ENCODE measurements at regions not wholly inside any gene's neighbourhood (a gene's known extent, or its start where the extent isn't known, plus 50 kb on each side); places are given as distances from the start of the nearest gene placed in this dataset.

- Histone ChIP-seq H3K27me3 (ENCODE audit: control insufficient read depth, insufficient read depth, low read length) (no peaks in the 10 kb centered on the region; the same call in 1 of the 2 replicates), H3K27ac (ENCODE audit: low read length) (no peak overlapping the region), H3K36me3 (ENCODE audit: control insufficient read depth, insufficient read depth, low read length) (no peaks in the 10 kb centered on the region), H3K4me3 (ENCODE audit: low read depth in 2 of 2, low read length in 2 of 2) (no peak overlapping the region), H3K9me3 (ENCODE audit: control insufficient read depth, insufficient read depth, low read depth, low read length) (no peaks in the 10 kb centered on the region), H3K4me1 (ENCODE audit: control insufficient read depth, insufficient read depth, low read length) (no peaks in the 10 kb centered on the region)
- ChIA-PET POLR2A (no interaction called here), CTCF (no interaction called here)
- DNase-seq (ENCODE audit: low read depth, low spot score) (no peak), ATAC-seq (no peak)
- BruUV-seq (replicated peaks): no TSS peak
- TF ChIP-seq SIN3A (IDR thresholded peaks at IDR 0.05; ENCODE audit: borderline replicate concordance, insufficient read depth, low read depth, low read length) (no peak), POLR2AphosphoS5 (IDR thresholded peaks at IDR 0.05; ENCODE audit: low read depth, low read length) (no peak), TCF7L2 (IDR thresholded peaks at IDR 0.05; ENCODE audit: low read depth, low read length) (no peak)
- TF ChIP-seq, protein P1, sequence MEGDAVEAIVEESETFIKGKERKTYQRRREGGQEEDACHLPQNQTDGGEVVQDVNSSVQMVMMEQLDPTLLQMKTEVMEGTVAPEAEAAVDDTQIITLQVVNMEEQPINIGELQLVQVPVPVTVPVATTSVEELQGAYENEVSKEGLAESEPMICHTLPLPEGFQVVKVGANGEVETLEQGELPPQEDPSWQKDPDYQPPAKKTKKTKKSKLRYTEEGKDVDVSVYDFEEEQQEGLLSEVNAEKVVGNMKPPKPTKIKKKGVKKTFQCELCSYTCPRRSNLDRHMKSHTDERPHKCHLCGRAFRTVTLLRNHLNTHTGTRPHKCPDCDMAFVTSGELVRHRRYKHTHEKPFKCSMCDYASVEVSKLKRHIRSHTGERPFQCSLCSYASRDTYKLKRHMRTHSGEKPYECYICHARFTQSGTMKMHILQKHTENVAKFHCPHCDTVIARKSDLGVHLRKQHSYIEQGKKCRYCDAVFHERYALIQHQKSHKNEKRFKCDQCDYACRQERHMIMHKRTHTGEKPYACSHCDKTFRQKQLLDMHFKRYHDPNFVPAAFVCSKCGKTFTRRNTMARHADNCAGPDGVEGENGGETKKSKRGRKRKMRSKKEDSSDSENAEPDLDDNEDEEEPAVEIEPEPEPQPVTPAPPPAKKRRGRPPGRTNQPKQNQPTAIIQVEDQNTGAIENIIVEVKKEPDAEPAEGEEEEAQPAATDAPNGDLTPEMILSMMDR (IDR thresholded peaks at IDR 0.05): no peak
- TF ChIP-seq, protein P2, sequence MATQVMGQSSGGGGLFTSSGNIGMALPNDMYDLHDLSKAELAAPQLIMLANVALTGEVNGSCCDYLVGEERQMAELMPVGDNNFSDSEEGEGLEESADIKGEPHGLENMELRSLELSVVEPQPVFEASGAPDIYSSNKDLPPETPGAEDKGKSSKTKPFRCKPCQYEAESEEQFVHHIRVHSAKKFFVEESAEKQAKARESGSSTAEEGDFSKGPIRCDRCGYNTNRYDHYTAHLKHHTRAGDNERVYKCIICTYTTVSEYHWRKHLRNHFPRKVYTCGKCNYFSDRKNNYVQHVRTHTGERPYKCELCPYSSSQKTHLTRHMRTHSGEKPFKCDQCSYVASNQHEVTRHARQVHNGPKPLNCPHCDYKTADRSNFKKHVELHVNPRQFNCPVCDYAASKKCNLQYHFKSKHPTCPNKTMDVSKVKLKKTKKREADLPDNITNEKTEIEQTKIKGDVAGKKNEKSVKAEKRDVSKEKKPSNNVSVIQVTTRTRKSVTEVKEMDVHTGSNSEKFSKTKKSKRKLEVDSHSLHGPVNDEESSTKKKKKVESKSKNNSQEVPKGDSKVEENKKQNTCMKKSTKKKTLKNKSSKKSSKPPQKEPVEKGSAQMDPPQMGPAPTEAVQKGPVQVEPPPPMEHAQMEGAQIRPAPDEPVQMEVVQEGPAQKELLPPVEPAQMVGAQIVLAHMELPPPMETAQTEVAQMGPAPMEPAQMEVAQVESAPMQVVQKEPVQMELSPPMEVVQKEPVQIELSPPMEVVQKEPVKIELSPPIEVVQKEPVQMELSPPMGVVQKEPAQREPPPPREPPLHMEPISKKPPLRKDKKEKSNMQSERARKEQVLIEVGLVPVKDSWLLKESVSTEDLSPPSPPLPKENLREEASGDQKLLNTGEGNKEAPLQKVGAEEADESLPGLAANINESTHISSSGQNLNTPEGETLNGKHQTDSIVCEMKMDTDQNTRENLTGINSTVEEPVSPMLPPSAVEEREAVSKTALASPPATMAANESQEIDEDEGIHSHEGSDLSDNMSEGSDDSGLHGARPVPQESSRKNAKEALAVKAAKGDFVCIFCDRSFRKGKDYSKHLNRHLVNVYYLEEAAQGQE (IDR thresholded peaks at IDR 0.05; ENCODE audit: insufficient read depth in 1 of 2, low read depth in 2 of 2, low read length in 1 of 2): no peak
- intact Hi-C loops (cut with micrococcal nuclease; ENCODE audit: unreplicated experiment) (no loop called here), in situ Hi-C loops (cut with HindIII; ENCODE audit: low pct_unique_long_range_greater_than_20kb, low sequenced_read_pairs) (no loop called here)
Observed at GRCh38 chr5:3157214-3157613, 405.7 kb upstream of the IRX2 start.

GRCh38 chr5:3155717-3156116 is 404.2 kb upstream of the IRX2 start:
- no peaks in the 10 kb centered on the region; the same call in 1 of the 2 replicates for H3K27me3 ChIP-seq (ENCODE audit: control insufficient read depth, insufficient read depth, low read length)
- CTCF ChIA-PET: no interaction called here

DNA sequence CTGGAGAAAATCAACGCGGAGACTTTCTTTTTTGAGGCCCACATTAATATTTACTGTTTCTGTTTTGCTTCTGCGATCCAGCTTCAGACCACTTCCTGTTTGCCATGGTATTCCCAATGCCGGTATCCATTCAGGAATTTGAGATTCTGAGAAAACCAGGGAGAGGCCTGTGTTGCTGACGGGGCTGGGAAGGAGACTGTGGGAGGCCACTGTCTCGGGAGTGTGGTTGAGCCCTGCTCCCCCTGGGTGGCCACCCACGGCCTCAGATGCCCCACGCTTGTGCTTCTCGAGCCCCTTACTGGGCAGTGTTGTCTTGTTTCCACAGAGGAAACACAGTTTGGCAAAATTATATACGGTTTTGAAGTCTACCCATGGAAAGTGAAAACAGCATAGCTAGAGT is 403.6 kb upstream of the IRX2 start:
- Histone ChIP-seq H3K4me3 (ENCODE audit: low read depth in 2 of 2, low read length in 2 of 2) (no peak overlapping the region), H3K36me3 (ENCODE audit: control insufficient read depth, insufficient read depth, low read length) (no peaks in the 10 kb centered on the region), H3K27ac (ENCODE audit: low read length) (no peak overlapping the region), H3K27me3 (ENCODE audit: control insufficient read depth, insufficient read depth, low read length) (no peaks in the 10 kb centered on the region; the same call in 1 of the 2 replicates), H3K9me3 (ENCODE audit: control insufficient read depth, insufficient read depth, low read depth, low read length) (no peaks in the 10 kb centered on the region), H3K4me1 (ENCODE audit: control insufficient read depth, insufficient read depth, low read length) (no peaks in the 10 kb centered on the region)
- POLR2A ChIA-PET: no interaction called here
- TF ChIP-seq POLR2AphosphoS5 (IDR thresholded peaks at IDR 0.05; ENCODE audit: low read depth, low read length) (no peak), SIN3A (IDR thresholded peaks at IDR 0.05; ENCODE audit: borderline replicate concordance, insufficient read depth, low read depth, low read length) (no peak), TCF7L2 (IDR thresholded peaks at IDR 0.05; ENCODE audit: low read depth, low read length) (no peak)
- DNase-seq (ENCODE audit: low read depth, low spot score): no peak
- CTCF ChIA-PET: no interaction called here
- BruUV-seq (replicated peaks): no TSS peak
- no peak for ATAC-seq
- intact Hi-C loops (cut with micrococcal nuclease; ENCODE audit: unreplicated experiment) (no loop called here), in situ Hi-C loops (cut with HindIII; ENCODE audit: low pct_unique_long_range_greater_than_20kb, low sequenced_read_pairs) (no loop called here)

More at GRCh38 chr5:3155717-3156116, 404.2 kb upstream of the IRX2 start:
- no TSS peak for BruUV-seq (replicated peaks)
- ATAC-seq: no peak
- intact Hi-C loops (cut with micrococcal nuclease; ENCODE audit: unreplicated experiment): no loop called here
- Histone ChIP-seq H3K27ac (ENCODE audit: low read length) (no peak overlapping the region), H3K9me3 (ENCODE audit: control insufficient read depth, insufficient read depth, low read depth, low read length) (no peaks in the 10 kb centered on the region), H3K4me1 (ENCODE audit: control insufficient read depth, insufficient read depth, low read length) (no peaks in the 10 kb centered on the region), H3K4me3 (ENCODE audit: low read depth in 2 of 2, low read length in 2 of 2) (no peak overlapping the region), H3K36me3 (ENCODE audit: control insufficient read depth, insufficient read depth, low read length) (no peaks in the 10 kb centered on the region)
- POLR2A ChIA-PET: no interaction called here
- TF ChIP-seq POLR2AphosphoS5 (IDR thresholded peaks at IDR 0.05; ENCODE audit: low read depth, low read length) (no peak), SIN3A (IDR thresholded peaks at IDR 0.05; ENCODE audit: borderline replicate concordance, insufficient read depth, low read depth, low read length) (no peak)
- DNase-seq (ENCODE audit: low read depth, low spot score): no peak
- in situ Hi-C loops (cut with HindIII; ENCODE audit: low pct_unique_long_range_greater_than_20kb, low sequenced_read_pairs): no loop called here

All from Panc1 (cell line).